Erythroblast (primary cell): ENCODE measurements at regions not wholly inside any gene's neighbourhood (a gene's known extent, or its start where the extent isn't known, plus 50 kb on each side); places are given as distances from the start of the nearest gene placed in this dataset.

Experiments used
- GATA1 ChIP-seq: IDR thresholded peaks from 2 replicates; pipeline ENCODE4 v1.6.1; 2011; ENCODE audit warnings: low read depth, mild to moderate bottlenecking, control low read depth, low read length, moderate library complexity
- POLR2A ChIP-seq: IDR thresholded peaks from 2 replicates; pipeline ENCODE4 v1.6.1; 2011; ENCODE audit warnings: mild to moderate bottlenecking, low read length

- no peak for TF ChIP-seq POLR2A
- no peak for TF ChIP-seq GATA1
Observed at GRCh38 chr1:101101360-101101759, 75.8 kb upstream of the DPH5 start.
